GM12872 (cell line): ENCODE measurements at regions not wholly inside any gene's neighbourhood (a gene's known extent, or its start where the extent isn't known, plus 50 kb on each side); places are given as distances from the start of the nearest gene placed in this dataset.

Experiments
- CTCF ChIP-seq: IDR thresholded peaks from 3 replicates; pipeline ENCODE4 v1.5.1; 2011; ENCODE audit warnings: low read depth, mild to moderate bottlenecking, low read length, moderate library complexity; ENCODE audit not compliant: insufficient read depth

- TF ChIP-seq CTCF = peak; percentile 28; the same call in 1 of the 3 replicates
These were observed 73.5 kb upstream of the PCDH17 start for GRCh38 chr13:57558051-57558467.

DNA sequence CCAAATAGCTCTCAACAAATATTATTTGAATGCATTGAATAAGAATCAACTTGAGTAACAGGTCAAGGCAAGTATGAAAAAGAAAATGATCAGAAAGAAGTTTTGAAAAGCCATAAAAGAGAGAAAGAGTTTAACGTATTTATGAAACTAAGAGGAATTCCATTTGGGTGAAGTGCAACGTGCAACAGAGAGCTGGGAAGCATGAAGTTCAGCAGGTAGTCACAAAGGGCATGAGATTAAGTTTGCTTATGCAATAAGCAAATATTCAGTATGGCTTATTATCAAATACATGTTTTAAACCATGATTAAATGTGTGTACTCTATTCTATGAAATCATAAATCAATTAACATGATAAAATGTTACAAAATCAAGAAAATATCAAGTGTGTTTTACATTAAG, 62.7 kb upstream of the PCDH17 start:
- no peak for TF ChIP-seq CTCF

- no peak for TF ChIP-seq CTCF
These were observed 61.6 kb upstream of the PCDH17 start for GRCh38 chr13:57569986-57570385.
